Esophagus muscularis mucosa (tissue), 4 donors: ENCODE measurements at regions not wholly inside any gene's neighbourhood (a gene's known extent, or its start where the extent isn't known, plus 50 kb on each side); places are given as distances from the start of the nearest gene placed in this dataset.

Source experiments
- DNase-seq: peaks from one replicate; pipeline ENCODE4 v3.0.0-alpha.2; 2017; ENCODE audit errors: extremely low spot score
- H3K27ac ChIP-seq, 4 donors: fragments of 200-600 bp; sonication (generic); replicated peaks in 1 of 4; 1 replicate in 3 of 4; 2 replicates in 1 of 4; pipeline ENCODE4 v1.5.1; 2016 to 2019; ENCODE audit warnings: mild to moderate bottlenecking in 1 of 4
- H3K27me3 ChIP-seq, 4 donors: fragments of 200-600 bp; sonication (generic); one replicate each; pipeline versions ENCODE4 v1.5.1 to v1.6.0; 2016 to 2019
- H3K36me3 ChIP-seq, 4 donors: fragments of 200-600 bp; sonication (generic); one replicate each; pipeline ENCODE4 v1.5.1; 2016 to 2019
- H3K4me1 ChIP-seq, 4 donors: fragments of 200-600 bp; sonication (generic); one replicate each; pipeline ENCODE4 v1.5.1; 2016 to 2019
- H3K4me3 ChIP-seq, 4 donors: fragments of 200-600 bp; sonication (generic); 1 replicate in 2 of 4; 2 replicates in 2 of 4; pipeline ENCODE4 v1.5.1; 2016 to 2019; ENCODE audit warnings: mild to moderate bottlenecking in 4 of 4, moderate library complexity in 1 of 4
- H3K9me3 ChIP-seq, 4 donors: fragments of 200-600 bp; sonication (generic); 1 replicate in 3 of 4; 2 replicates in 1 of 4; pipeline ENCODE4 v1.5.1; 2016 to 2019
- CTCF ChIP-seq, 3 experiments: fragments of 200-600 bp in 2 of 3; fragments of 450-650 bp in 1 of 3; sonication (generic) in 2 of 3; IDR thresholded peaks; one replicate each; pipeline ENCODE4 v1.5.1; 2017 to 2019; ENCODE audit warnings: antibody characterized with exemption in 3 of 3, mild to moderate bottlenecking in 2 of 3, moderate library complexity in 1 of 3
- EP300 ChIP-seq: sonication (generic); formaldehyde crosslinking; IDR thresholded peaks from one replicate; pipeline ENCODE4 v1.6.1; 2017; ENCODE audit warnings: antibody characterized with exemption
- POLR2A ChIP-seq: fragments of 450-650 bp; IDR thresholded peaks from one replicate; pipeline ENCODE4 v1.6.1; 2017; ENCODE audit warnings: antibody characterized with exemption, moderate library complexity, mild to moderate bottlenecking, low read depth
- POLR2AphosphoS5 ChIP-seq, 2 donors: sonication (generic); formaldehyde crosslinking; IDR thresholded peaks; one replicate each; pipeline ENCODE4 v1.6.1; 2017; ENCODE audit warnings: antibody characterized with exemption in 2 of 2
- WGBS: methylation state at CpG from one replicate; pipeline ENCODE4 v1.1.5; 2018; 5-methylcytosine and 5-hydroxymethylcytosine counted together
- intact Hi-C: fragments of 100-400 bp; cut with DNase I; formaldehyde crosslinking; loops from one replicate; pipeline ENCODE4 v1.15.1; 2023

- H3K27me3 ChIP-seq = no peaks in the 10 kb centered on the region
- TF ChIP-seq EP300 (no peak), POLR2A (no peak), POLR2AphosphoS5 (IDR thresholded peaks at IDR 0.05) (no peak), CTCF (IDR thresholded peaks at IDR 0.05) (no peak)
- no peaks in the 10 kb centered on the region for H3K9me3 ChIP-seq
- H3K36me3 ChIP-seq = no peaks in the 10 kb centered on the region
- H3K4me1 ChIP-seq = no peaks in the 10 kb centered on the region
- intact Hi-C loops = no loop called here
- H3K4me3 ChIP-seq = no peak overlapping the region
- DNase-seq = no peak
- no peak overlapping the region for H3K27ac ChIP-seq
These were observed 1241.5 kb upstream of the SPRY2 start for GRCh38 chr13:81582381-81582780.

- Histone ChIP-seq H3K27me3 (no peaks in the 10 kb centered on the region), H3K9me3 (no peaks in the 10 kb centered on the region), H3K27ac (no peak overlapping the region), H3K4me1 (no peaks in the 10 kb centered on the region), H3K36me3 (no peaks in the 10 kb centered on the region), H3K4me3 (no peak overlapping the region)
- DNase-seq = no peak
- TF ChIP-seq CTCF (IDR thresholded peaks at IDR 0.05) (no peak), EP300 (no peak), POLR2A (no peak), POLR2AphosphoS5 (IDR thresholded peaks at IDR 0.05) (no peak)
- whole genome bisulfite sequencing = 27% methylated on average over 2 of the region's 2 CpGs
- intact Hi-C loops = no loop called here
These were observed 1236.8 kb upstream of the SPRY2 start for GRCh38 chr13:81577601-81578195.

GRCh38 chr13:81568824-81569223 lies 1227.9 kb upstream of the SPRY2 start:
- Histone ChIP-seq H3K4me1 (no peaks in the 10 kb centered on the region), H3K36me3 (no peaks in the 10 kb centered on the region), H3K27ac (no peak overlapping the region), H3K27me3 (no peaks in the 10 kb centered on the region), H3K4me3 (no peak overlapping the region), H3K9me3 (no peaks in the 10 kb centered on the region)
- intact Hi-C loops = no loop called here
- TF ChIP-seq CTCF (IDR thresholded peaks at IDR 0.05) = no peak
- no peak for DNase-seq
- WGBS = 64% methylated on average over 3 of the region's 3 CpGs

GRCh38 chr13:81565849-81566248 lies 1224.9 kb upstream of the SPRY2 start:
- Histone ChIP-seq H3K27ac (no peak overlapping the region), H3K27me3 (no peaks in the 10 kb centered on the region), H3K4me3 (no peak overlapping the region), H3K9me3 (no peaks in the 10 kb centered on the region), H3K36me3 (no peaks in the 10 kb centered on the region), H3K4me1 (no peaks in the 10 kb centered on the region)
- intact Hi-C loops = no loop called here
- 73% methylated on average over 1 of the region's 1 CpG for WGBS
- no peak for TF ChIP-seq POLR2AphosphoS5 (IDR thresholded peaks at IDR 0.05)
- no peak for TF ChIP-seq POLR2A
- no peak for TF ChIP-seq CTCF (IDR thresholded peaks at IDR 0.05)
- no peak for TF ChIP-seq EP300
- no peak for DNase-seq

- H3K9me3 ChIP-seq = no peaks in the 10 kb centered on the region
- H3K36me3 ChIP-seq = no peaks in the 10 kb centered on the region
- no peak overlapping the region for H3K27ac ChIP-seq
- H3K4me3 ChIP-seq = no peak overlapping the region
- H3K4me1 ChIP-seq = no peaks in the 10 kb centered on the region
- intact Hi-C loops = no loop called here
- DNase-seq = no peak
- H3K27me3 ChIP-seq = no peaks in the 10 kb centered on the region
- TF ChIP-seq POLR2A (no peak), EP300 (no peak), CTCF (IDR thresholded peaks at IDR 0.05) (no peak)
These were observed 1222.2 kb upstream of the SPRY2 start for GRCh38 chr13:81563091-81563490.
